ENCODE measurements at regions not wholly inside any gene's neighbourhood (a gene's known extent, or its start where the extent isn't known, plus 50 kb on each side); places are given as distances from the start of the nearest gene placed in this dataset.
"Not testable (repeated sequence)": the region's sequence is repeated elsewhere in the genome, so short reads cannot be mapped to it uniquely, and the experiment has no call there.

GRCh38 chr1:209116705-209117104, 466.8 kb upstream of the CAMK1G start:
- no peak for DNase-seq (ENCODE audit: low spot score)

DNA sequence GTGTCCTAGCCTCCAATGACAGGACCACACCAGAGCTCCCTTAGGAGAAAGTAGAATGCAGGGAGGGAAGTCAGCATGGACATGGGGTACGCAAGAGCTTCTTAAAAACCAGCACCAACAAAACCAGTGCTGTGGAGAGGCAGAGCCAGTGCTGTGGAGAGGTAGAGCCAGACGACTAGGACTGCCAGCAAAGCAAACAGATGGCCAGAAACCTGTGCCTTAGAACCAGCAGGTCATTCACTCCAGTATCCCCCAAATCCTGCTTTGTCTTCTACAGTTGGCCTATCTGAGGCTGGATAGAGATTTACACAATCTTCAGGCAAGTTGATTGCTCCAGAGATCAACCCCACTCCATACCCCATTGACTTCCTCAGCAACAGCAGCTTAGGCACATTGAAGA, 459.9 kb upstream of the CAMK1G start:
- DNase-seq (ENCODE audit: low spot score), result no peak

DNA sequence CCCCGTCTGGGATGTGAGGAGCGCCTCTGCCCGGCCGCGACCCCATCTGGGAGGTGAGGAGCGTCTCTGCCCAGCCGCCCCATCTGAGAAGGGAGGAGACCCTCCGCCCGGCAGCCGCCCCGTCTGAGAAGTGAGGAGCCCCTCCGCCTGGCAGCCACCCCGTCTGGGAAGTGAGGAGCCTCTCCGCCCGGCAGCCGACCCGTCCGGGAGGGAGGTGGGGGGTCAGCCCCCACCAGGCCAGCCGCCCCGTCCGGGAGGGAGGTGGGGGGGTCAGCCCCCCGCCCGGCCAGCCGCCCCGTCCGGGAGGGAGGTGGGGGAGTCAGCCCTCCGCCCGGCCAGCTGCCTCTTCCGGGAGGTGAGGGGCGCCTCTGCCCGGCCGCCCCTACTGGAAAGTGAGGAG, 454.4 kb upstream of the CAMK1G start:
- DNase-seq (ENCODE audit: low spot score), result not testable (repeated sequence)

- no peak for DNase-seq (ENCODE audit: low spot score)
Observed at GRCh38 chr1:209130886-209131285, 452.6 kb upstream of the CAMK1G start.

DNA sequence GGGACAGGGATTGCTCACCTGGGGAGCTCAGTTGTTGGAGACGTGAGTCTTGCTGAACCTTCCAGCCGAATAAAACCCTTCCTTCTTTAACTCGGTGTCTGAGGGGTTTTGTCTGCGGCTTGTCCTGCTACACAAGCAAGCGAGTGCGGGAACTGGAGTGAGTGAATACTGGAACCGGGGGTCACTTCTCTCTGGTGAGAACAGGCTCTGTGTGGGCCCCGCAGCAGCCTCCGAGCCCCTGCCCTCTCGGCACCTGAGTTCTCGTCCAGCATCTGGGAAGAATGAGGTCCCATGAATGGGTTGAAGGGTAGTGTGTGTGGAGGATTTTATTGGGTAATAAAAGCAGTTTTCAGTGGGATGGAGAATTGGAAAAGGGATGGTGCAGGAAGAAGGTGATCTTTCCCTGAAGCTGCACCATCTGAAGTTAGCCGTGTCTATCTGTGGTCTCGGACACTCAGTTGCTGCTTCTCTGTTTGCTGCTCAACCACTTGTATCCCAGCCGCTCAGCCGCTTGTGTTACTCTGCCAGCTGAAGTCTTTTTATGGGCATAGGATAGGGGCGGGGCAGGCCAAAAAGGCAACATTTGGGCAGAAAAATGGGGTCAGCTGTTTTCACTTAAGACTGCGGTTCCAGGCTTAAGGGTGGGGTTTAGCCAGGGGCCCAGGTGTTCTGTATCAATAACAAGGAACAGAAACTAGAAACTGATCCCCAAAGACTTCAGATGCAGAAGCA, 450.6 kb upstream of the CAMK1G start:
- DNase-seq (ENCODE audit: low spot score), result no peak

DNA sequence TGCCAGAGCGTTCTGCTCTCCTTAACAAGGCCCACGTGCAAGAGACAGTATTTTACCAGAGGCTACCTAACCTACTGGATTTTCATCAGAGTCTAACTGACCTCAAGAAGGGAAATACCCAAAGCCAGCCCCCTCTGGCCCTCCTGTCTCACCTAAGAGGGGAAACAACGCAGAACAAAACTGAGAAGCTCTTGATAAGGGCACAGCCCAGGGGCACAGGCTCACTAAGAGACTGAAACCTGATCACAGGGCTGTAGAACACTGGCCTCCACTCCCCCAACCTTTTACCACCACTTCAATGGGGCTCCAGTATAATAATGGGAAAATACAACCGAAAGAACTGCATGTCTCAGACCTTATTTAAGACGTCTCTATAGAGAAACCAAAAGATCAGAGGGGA, 449.5 kb upstream of the CAMK1G start:
- no peak for DNase-seq (ENCODE audit: low spot score)

- no peak for DNase-seq (ENCODE audit: low spot score)
Observed at GRCh38 chr1:209143916-209144315, 439.6 kb upstream of the CAMK1G start.

DNA sequence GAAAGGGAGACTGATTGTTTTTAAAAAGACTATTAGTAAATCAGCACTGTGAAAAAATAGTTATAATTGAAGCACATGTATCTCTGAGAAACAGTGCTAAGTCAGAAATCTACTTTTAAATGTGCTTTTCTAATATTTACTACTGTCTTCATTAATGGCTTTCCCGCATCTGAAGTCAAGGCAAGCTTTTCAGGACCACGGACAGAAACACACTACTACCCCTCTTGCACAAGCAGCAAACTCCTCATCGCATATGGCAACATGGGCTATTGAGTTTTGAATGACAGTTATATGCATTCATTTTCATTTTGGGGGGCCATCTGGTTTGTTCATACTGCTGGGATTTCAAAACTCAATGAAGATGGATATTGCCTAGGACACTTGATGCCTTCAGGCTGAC, 433.4 kb upstream of the CAMK1G start:
- DNase-seq (ENCODE audit: low spot score), result peak; percentile 26

DNA sequence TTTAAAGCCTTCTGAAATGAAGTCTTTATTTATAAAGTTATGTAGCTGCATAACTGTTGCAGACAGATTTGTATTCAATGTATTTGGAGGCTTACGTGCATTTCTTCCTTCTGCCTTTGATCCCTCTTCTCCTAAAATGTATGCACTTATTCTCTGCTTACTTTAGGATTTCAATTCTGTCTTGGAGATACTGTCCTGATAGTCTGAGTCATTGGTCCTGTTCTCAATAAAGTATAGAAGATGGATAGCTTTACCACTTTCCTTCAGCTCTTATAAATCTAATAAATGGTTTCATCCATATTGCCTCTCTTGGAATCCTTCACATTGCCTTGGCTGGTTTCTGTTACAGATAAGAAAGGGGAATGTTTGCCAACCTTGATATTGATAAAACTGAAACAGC, 430.1 kb upstream of the CAMK1G start:
- no peak for DNase-seq (ENCODE audit: low spot score)

DNA sequence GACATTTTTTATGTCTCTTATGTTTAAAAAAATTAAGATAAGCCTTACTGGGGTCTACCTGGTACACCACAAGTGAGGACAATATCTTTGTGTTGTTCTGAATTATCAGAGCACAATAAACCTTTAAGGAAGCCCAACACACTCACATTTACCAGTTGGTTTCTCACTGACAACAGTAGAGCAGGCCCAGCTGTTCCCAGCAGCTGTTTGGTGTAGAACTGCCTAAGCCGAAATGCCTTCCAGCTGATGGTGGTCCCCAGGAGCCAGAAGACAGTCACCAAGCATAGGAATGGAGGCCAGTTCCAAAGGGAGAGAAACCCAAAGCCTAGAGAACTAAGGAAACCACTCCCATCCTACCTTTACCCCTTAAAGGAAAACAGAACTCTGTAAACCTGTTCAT, 428.6 kb upstream of the CAMK1G start:
- DNase-seq (ENCODE audit: low spot score), result no peak

GRCh38 chr1:209155546-209155945, 428.0 kb upstream of the CAMK1G start:
- DNase-seq (ENCODE audit: low spot score), result no peak

- DNase-seq (ENCODE audit: low spot score), result no peak
Observed at GRCh38 chr1:209156991-209157390, 426.5 kb upstream of the CAMK1G start.

- no peak for DNase-seq (ENCODE audit: low spot score)
Observed at GRCh38 chr1:209157546-209158249, 425.8 kb upstream of the CAMK1G start.

DNA sequence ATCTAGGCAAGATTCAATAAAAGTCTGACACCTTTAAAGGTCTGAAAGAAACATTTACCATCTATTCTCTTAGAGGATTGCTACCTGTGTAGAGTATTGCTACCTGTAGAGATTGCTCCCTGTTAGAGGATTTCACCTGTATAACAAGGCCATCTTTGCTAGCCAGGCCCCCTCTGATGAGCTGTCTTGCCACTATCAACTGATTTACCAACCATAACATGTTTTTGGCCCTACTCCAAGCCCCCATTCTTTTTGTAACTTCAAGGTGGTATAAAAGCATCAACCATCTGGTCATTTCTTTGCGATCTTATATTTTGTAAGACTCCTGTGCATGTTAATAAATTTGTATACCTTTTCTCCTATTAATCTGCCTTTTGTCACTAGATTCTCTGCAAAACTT, 424.7 kb upstream of the CAMK1G start:
- no peak for DNase-seq (ENCODE audit: low spot score)

DNA sequence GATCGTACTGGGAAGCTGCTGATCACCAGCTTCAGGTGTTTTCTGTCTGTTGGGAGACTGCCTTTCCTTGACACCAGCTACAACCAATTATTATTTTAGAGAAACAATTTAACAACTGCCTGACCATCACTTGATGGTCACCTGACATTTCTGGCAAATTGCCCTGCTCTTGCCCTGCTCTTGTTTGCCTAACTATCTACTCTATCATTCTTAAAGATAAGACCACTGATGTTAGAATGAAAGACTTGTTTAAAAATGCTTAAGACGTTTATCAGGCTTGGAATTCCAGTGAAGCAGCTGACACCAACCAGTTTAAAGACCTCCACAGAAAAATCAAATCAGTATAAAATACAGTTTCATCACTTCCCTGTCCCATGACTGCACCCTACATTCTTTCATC, 423.3 kb upstream of the CAMK1G start:
- DNase-seq (ENCODE audit: low spot score), result no peak

DNA sequence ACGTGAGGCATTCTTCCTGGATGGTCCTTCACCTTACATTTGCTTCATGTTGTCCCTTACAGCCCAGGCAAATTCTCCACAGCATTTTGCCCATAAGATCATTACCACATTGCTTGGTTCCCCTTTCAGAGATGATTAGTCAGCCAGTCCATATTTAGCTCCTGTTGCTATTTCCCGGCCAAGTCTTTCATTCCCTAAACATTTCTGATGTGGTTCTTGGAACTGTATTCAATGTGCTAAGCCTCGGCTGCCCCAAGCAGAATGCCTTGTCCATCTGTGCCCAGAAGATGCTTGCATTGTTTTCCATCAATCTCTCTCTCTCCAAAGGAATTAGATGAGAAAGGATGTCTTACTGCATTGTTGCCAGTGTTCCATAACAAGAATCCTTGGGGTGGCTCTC, 420.9 kb upstream of the CAMK1G start:
- DNase-seq (ENCODE audit: low spot score), result no peak

DNA sequence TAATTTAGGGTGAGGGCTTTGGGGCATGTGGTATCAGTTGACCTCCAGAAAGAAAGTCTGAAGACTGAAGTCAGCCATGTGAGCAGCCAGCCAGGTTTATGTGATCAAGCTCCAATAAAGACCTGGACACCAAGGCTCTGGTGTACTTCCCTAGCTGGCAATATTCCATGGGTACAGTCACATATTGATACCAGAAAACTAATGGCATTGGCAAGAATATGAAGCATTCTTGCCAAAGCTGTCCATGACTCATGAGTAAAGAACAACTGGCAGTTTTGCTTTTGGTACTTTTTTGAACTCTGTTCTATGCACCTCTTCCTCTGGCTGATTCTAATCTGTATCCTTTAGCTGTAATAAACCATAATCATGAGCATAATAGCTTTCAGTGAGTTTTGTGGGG, 415.3 kb upstream of the CAMK1G start:
- no peak for DNase-seq (ENCODE audit: low spot score)

- no peak for DNase-seq (ENCODE audit: low spot score)
Observed at GRCh38 chr1:209171151-209171550, 412.4 kb upstream of the CAMK1G start.

DNA sequence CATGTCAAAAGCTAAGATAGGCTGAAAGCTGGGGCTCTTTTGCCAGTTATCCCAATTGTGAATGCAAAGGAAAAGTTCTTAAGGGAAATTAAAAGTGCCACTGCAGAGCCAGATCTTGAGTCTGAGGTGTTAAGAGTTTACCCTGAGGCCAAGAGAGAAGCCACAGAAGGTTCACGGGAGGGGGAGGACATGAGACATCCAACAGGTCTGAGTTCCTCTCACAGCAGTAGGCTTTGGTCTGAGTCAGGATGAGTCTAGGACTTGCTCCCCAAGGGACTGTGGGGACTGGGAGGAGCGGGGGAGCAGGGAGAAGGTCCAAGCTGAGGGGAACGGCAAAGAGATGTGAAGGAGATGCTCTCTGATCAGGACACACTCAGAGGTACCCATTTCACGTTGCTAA, 411.2 kb upstream of the CAMK1G start:
- DNase-seq (ENCODE audit: low spot score), result no peak

DNA sequence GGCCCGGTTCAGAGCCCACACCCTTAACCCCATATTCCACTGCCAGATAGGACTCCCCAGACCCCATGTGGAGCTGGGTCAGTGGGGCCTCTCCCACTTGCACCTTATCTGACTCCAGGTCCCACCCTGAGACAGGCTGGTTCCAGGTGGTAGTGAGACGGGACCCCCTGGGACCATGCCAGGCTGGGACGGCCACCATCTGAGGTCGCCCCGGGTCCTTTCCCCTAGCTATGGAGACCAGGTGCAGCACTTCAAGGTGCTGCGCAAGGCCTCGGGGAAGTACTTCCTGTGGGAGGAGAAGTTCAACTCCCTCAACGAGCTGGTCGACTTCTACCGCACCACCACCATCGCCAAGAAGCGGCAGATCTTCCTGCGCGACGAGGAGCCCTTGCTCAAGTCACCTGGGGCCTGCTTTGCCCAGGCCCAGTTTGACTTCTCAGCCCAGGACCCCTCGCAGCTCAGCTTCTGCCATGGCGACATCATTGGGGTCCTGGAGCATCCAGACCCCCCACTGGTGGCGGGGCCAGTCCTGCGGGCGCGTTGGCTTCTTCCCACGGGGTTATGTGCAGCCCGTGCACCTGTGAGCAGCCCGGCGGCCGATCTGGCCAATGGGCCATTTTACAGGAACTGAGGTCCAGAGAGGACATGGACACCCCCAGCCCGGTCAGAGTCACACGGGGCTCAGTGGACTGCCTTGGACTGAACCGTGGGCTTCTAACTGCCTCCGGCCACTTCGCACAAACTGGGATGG, 410.5 kb upstream of the CAMK1G start:
- DNase-seq (ENCODE audit: low spot score), result not testable (repeated sequence)

DNA sequence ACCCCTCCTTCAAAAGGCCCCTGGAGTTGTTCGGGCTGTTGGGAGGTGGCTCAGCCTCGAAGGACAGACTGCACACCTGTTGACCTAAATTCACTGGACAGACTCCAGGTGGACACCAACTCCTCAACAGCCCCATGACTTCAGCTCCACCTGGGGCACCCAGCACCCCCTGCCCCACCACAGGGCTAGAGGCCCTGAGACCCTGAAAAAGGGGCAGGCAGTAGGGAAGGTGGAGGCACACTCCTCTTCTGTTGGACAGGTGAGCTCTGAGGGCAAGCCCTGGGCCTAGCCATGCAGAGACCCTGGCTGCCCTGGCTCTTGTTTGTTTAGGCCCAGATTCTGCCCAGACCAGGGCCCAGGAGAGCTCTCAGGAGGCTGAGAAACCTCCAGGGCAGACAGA, 409.7 kb upstream of the CAMK1G start:
- not testable (repeated sequence) for DNase-seq (ENCODE audit: low spot score)

GRCh38 chr1:209176866-209177430, 406.6 kb upstream of the CAMK1G start:
- DNase-seq (ENCODE audit: low spot score), result no peak

DNA sequence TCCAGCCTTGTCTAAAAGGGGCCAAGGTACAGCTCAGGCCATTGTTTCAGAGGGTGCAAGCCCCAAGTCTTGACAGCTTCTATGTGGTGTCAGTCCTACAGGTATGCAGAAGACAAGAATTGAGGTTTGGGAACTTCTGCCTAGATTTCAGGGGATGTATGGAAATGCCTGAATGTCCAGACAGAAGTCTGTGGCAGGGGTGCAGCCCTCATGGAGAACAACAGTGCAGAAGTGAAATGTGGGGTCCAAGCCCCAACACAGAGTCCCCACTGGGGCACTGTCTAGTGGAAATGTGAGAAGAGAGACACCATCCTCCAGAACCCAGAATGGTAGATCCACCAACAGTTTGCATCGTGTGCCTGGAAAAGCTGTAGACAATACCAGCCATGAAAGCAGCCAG, 400.3 kb upstream of the CAMK1G start:
- no peak for DNase-seq (ENCODE audit: low spot score)
